ENCODE measurements at regions not wholly inside any gene's neighbourhood (a gene's known extent, or its start where the extent isn't known, plus 50 kb on each side); places are given as distances from the start of the nearest gene placed in this dataset.

DNA sequence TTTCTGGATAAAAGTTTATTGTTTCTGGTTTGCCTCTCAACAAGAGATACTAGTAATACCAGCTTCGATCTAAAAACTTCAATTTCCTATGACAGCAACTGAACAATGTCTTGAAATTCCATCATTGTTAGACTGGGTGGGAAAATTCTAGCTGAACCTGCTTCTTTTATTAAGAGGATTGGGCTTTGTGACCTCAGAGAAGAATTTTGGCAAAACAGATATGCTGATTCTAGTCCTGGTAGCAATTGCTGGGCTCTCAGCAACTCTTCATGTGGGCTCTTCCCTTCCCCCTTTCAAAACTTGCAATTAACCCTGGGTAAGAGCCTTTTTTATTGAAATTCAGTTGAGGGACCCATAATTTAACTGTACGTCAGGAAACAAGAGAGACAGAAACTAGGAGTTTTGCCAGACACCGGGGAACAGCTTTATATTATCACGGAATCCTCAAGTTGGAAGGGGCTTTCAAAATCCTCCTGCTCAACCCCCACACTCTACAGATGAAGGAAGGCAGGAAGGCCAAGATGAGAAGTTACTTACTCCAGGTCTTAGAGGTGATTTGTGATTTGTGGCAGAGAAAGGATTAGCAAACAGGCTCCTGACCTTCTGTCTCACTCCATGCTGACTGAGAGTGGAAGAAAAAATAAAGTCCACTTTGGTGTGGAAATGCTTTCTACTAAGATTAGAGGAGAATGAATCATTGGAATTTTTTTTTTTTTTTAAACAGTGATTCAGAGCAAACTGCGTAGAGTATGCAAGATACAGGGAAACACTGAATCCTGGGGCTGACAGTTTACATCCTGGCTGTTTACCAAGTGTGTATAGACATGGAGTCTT lies 239.0 kb upstream of the ATP2B1 start:
- Histone ChIP-seq H3K79me2 (ENCODE audit: control insufficient read depth, insufficient read depth, low read length, unreplicated experiment) (no peaks in the 10 kb centered on the region), H3K4me3 (ENCODE audit: low read depth, low read length) (peak overlapping the region; percentile 42), H3K36me3 (ENCODE audit: insufficient read depth, low read length) (no peaks in the 10 kb centered on the region), H2AFZ (ENCODE audit: low read length, unreplicated experiment) (peak overlapping the region; percentile 1), H3K27ac (ENCODE audit: low read depth, low read length) (peak overlapping the region; percentile 91), H3K27me3 (ENCODE audit: insufficient read depth, low read length) (no peaks in the 10 kb centered on the region), H3K4me1 (ENCODE audit: control insufficient read depth, insufficient read depth, low read length, unreplicated experiment) (peaks cover 44% of the 10 kb centered on the region)

DNA sequence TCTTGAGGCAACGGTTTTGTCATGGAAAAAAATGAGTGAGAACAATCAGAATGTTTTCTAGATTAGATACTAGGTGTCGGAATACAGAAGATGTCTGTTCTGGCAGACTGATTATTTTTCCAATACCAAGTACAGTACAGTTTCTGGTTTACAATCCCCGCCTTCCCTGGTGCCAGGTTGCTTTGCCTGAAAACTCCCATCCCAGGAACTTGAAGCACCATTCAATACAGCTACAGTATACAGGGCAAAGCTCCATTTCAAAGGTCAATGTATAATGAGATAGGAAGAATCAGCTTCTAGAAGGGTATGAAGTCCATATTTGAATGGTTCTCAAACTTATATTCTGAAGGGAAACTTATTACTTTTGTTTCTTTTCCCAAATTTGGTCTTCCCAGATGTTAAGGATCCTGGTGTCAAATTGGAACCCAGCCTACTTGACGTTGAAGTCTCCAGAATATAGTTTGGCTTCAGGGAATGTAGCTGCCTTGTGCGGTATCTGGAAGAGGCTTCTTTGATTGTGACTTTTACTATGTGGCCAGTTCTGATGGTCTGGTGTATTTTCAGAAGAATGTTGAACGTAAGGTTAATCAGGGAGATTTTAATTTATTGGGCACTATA lies 238.0 kb upstream of the ATP2B1 start:
- H3K79me2 ChIP-seq (ENCODE audit: control insufficient read depth, insufficient read depth, low read length, unreplicated experiment) = no peaks in the 10 kb centered on the region
- H3K27ac ChIP-seq (ENCODE audit: low read depth, low read length) = peak overlapping the region; percentile 91
- H3K4me1 ChIP-seq (ENCODE audit: control insufficient read depth, insufficient read depth, low read length, unreplicated experiment) = peaks cover 41% of the 10 kb centered on the region
- H3K4me3 ChIP-seq (ENCODE audit: low read depth, low read length) = no peak overlapping the region
- no peak overlapping the region for H2AFZ ChIP-seq (ENCODE audit: low read length, unreplicated experiment)
- no peaks in the 10 kb centered on the region for H3K36me3 ChIP-seq (ENCODE audit: insufficient read depth, low read length)
- no peaks in the 10 kb centered on the region for H3K27me3 ChIP-seq (ENCODE audit: insufficient read depth, low read length)

DNA sequence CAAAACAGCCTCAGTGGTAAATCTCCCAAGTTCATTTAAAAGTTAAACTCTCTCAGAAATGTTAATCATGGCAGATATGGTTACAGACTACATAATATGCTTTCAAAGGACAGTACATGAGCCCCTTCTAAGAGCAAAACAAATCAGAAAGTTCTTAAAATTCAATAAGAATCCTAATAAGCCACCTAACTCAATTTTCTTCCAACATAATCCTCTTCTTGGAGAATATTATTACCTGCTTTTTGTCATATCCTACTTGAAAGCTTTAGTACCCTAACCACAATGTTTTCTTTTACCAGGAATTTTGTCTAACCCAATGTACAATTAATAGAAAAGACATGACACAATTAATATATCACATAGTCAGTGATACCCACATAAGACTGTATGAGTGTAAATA lies 236.5 kb upstream of the ATP2B1 start:
- Histone ChIP-seq H2AFZ (ENCODE audit: low read length, unreplicated experiment) (no peak overlapping the region), H3K4me1 (ENCODE audit: control insufficient read depth, insufficient read depth, low read length, unreplicated experiment) (peaks cover 27% of the 10 kb centered on the region), H3K27ac (ENCODE audit: low read depth, low read length) (no peak overlapping the region), H3K79me2 (ENCODE audit: control insufficient read depth, insufficient read depth, low read length, unreplicated experiment) (no peaks in the 10 kb centered on the region), H3K27me3 (ENCODE audit: insufficient read depth, low read length) (no peaks in the 10 kb centered on the region), H3K4me3 (ENCODE audit: low read depth, low read length) (no peak overlapping the region), H3K36me3 (ENCODE audit: insufficient read depth, low read length) (no peaks in the 10 kb centered on the region)

DNA sequence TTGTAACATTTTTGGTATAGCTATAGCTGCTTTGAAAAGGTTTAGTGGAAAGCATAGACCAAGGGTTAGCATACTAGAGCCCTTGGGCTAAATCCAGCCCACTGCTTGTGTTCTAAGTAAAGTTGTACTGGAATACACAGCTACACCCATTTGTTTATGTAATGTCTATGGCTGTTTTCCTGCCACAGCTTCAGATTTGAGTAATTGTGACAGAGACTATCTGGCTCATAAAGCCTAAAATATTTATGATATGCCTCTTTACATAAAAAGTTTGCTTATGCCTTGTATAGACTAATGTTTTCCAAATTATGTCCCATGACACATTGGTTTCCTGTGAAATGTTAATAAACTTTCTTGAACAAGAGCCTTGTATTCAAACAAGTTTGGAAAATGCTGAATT lies 234.8 kb upstream of the ATP2B1 start:
- H2AFZ ChIP-seq (ENCODE audit: low read length, unreplicated experiment) = no peak overlapping the region
- no peaks in the 10 kb centered on the region for H3K79me2 ChIP-seq (ENCODE audit: control insufficient read depth, insufficient read depth, low read length, unreplicated experiment)
- no peak overlapping the region for H3K27ac ChIP-seq (ENCODE audit: low read depth, low read length)
- H3K4me1 ChIP-seq (ENCODE audit: control insufficient read depth, insufficient read depth, low read length, unreplicated experiment) = peaks cover 12% of the 10 kb centered on the region
- H3K27me3 ChIP-seq (ENCODE audit: insufficient read depth, low read length) = no peaks in the 10 kb centered on the region
- H3K36me3 ChIP-seq (ENCODE audit: insufficient read depth, low read length) = no peaks in the 10 kb centered on the region
- no peak overlapping the region for H3K4me3 ChIP-seq (ENCODE audit: low read depth, low read length)

DNA sequence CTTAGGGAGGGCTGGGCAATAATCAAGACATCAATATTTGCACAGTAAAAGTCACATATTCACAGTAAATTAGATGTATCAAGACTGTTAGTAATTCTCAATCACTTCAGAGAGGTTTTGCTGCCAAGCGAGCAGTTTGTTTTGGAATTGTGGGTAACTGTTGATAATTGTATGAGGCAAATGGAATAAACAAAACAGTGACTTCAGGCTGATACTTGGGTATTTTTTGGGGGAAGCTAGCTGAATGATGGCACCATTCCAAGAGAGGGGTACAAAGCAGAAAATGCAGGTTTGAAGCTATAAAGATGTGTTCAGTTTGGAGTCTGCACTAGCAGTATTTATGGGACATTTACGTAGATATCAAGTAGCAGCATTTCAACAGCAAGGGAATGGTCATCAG lies 232.8 kb upstream of the ATP2B1 start:
- Histone ChIP-seq H3K36me3 (ENCODE audit: insufficient read depth, low read length) (no peaks in the 10 kb centered on the region), H3K4me3 (ENCODE audit: low read depth, low read length) (no peak overlapping the region), H3K4me1 (ENCODE audit: control insufficient read depth, insufficient read depth, low read length, unreplicated experiment) (no peaks in the 10 kb centered on the region), H3K27me3 (ENCODE audit: insufficient read depth, low read length) (no peaks in the 10 kb centered on the region), H3K79me2 (ENCODE audit: control insufficient read depth, insufficient read depth, low read length, unreplicated experiment) (no peaks in the 10 kb centered on the region), H2AFZ (ENCODE audit: low read length, unreplicated experiment) (no peak overlapping the region), H3K27ac (ENCODE audit: low read depth, low read length) (no peak overlapping the region)

DNA sequence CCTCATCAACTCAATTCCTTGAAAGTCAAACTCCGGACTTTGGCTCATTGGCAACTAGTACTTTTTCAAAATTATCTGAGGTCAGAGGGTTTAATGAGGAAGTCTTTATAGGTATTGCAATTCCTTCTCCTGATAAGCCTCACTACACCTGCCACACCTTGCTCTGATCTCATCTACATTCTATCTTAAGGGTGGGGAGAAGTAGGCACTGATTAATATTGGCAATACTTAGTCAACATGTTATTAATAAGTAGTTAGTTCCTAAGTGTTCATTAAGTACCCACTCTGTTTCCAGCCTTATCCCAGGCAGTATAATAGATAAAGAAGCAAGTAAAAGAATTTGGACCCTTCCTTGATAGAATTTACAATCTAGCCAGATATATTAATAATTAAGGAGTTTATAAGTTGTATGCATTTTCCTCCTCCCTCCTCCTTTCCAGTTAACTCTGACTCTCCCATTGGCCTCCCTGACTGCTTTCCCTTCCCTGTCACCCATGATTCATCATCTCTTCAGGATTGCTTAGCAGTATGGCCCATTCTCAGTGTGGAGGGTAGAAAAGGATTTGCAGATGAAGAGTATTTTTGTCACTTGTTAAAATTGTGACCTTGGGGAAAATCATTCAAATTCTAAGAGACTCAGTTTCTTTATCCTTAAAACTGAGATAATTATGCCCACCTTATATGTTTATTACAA lies 231.0 kb upstream of the ATP2B1 start:
- no peaks in the 10 kb centered on the region for H3K27me3 ChIP-seq (ENCODE audit: insufficient read depth, low read length)
- no peak overlapping the region for H2AFZ ChIP-seq (ENCODE audit: low read length, unreplicated experiment)
- no peak overlapping the region for H3K27ac ChIP-seq (ENCODE audit: low read depth, low read length)
- no peaks in the 10 kb centered on the region for H3K4me1 ChIP-seq (ENCODE audit: control insufficient read depth, insufficient read depth, low read length, unreplicated experiment)
- H3K79me2 ChIP-seq (ENCODE audit: control insufficient read depth, insufficient read depth, low read length, unreplicated experiment) = no peaks in the 10 kb centered on the region
- no peaks in the 10 kb centered on the region for H3K36me3 ChIP-seq (ENCODE audit: insufficient read depth, low read length)
- H3K4me3 ChIP-seq (ENCODE audit: low read depth, low read length) = no peak overlapping the region

DNA sequence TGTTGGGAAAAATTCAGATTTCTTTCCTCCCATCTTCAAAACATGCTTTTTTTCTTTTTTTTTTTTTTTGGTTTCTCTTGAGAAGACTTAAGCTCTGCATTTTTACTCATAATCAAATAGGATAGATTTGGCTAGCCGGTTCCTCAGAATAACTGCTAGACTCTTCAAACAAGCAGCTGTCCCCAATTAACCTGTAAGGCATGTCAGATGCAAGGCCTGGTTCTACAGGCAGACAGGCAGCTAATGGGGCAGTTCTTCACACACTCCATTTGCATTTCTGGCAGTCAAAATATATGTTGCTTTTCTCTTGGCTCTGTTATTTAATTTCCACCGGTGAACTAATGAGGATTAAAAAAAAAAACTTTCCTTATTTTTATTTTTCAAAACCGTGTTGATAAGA lies 228.0 kb upstream of the ATP2B1 start:
- H3K79me2 ChIP-seq (ENCODE audit: control insufficient read depth, insufficient read depth, low read length, unreplicated experiment) = no peaks in the 10 kb centered on the region
- H3K36me3 ChIP-seq (ENCODE audit: insufficient read depth, low read length) = no peaks in the 10 kb centered on the region
- H3K4me3 ChIP-seq (ENCODE audit: low read depth, low read length) = no peak overlapping the region
- no peaks in the 10 kb centered on the region for H3K27me3 ChIP-seq (ENCODE audit: insufficient read depth, low read length)
- H3K4me1 ChIP-seq (ENCODE audit: control insufficient read depth, insufficient read depth, low read length, unreplicated experiment) = no peaks in the 10 kb centered on the region
- H3K27ac ChIP-seq (ENCODE audit: low read depth, low read length) = no peak overlapping the region
- no peak overlapping the region for H2AFZ ChIP-seq (ENCODE audit: low read length, unreplicated experiment)

DNA sequence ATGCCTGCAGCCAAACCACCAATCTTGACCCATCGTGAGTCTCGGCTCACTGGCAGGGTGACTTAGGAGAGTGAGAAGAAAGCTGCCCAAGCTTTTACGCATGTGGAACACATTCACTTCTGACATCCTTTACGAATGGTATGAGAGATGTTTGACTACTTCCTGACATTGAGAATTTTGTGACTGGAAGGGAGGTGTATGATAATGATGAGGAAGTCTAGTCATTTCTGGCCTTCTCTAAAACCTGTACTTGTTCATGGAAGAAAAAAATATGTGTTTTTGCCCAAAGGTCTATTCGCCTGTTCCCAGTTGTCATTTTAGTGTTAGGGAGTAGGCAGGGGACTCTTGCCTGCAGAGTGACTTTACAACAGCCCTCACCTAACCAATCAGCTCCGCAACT lies 227.2 kb upstream of the ATP2B1 start:
- Histone ChIP-seq H3K27me3 (ENCODE audit: insufficient read depth, low read length) (no peaks in the 10 kb centered on the region), H3K27ac (ENCODE audit: low read depth, low read length) (no peak overlapping the region), H2AFZ (ENCODE audit: low read length, unreplicated experiment) (no peak overlapping the region), H3K79me2 (ENCODE audit: control insufficient read depth, insufficient read depth, low read length, unreplicated experiment) (no peaks in the 10 kb centered on the region), H3K4me1 (ENCODE audit: control insufficient read depth, insufficient read depth, low read length, unreplicated experiment) (no peaks in the 10 kb centered on the region), H3K4me3 (ENCODE audit: low read depth, low read length) (no peak overlapping the region), H3K36me3 (ENCODE audit: insufficient read depth, low read length) (no peaks in the 10 kb centered on the region)

DNA sequence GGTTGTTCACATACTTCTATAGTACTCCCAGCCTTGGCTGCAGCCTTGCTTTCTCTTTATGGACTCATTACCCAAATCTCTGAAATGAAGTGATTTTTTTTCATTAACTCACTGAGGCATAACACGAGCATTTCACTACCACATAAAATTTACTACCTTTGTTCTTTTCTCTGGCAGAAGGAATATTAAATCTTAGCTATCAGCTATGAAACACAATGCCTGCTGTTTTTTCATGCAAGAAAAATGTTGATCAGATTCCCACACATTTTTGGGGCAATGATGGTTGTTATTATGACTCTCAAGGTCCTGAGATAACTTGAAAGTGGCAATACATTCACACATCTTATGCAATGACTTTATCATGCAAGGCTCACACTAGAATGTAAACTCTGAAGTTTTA lies 225.3 kb upstream of the ATP2B1 start:
- Histone ChIP-seq H2AFZ (ENCODE audit: low read length, unreplicated experiment) (no peak overlapping the region), H3K79me2 (ENCODE audit: control insufficient read depth, insufficient read depth, low read length, unreplicated experiment) (no peaks in the 10 kb centered on the region), H3K27me3 (ENCODE audit: insufficient read depth, low read length) (no peaks in the 10 kb centered on the region), H3K27ac (ENCODE audit: low read depth, low read length) (no peak overlapping the region), H3K4me1 (ENCODE audit: control insufficient read depth, insufficient read depth, low read length, unreplicated experiment) (no peaks in the 10 kb centered on the region), H3K4me3 (ENCODE audit: low read depth, low read length) (no peak overlapping the region), H3K36me3 (ENCODE audit: insufficient read depth, low read length) (no peaks in the 10 kb centered on the region)

DNA sequence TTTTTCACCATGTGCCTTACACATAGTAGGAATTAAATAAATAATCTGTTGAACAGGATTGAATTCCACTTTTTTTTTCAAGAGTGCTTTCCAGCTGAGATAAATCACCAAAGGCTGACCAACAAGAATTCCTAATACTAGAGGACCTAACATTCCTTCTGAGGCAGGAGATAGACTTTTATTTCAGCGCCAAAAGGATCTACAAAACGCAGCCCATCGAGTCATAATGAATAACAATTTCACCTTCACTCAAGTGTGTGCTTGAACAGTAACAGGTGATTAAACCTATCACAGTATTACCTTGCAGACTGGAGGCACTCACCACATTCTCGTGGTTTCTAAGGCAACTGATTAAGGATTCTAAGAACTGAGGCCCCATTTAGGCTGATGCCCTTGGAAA lies 224.3 kb upstream of the ATP2B1 start:
- Histone ChIP-seq H2AFZ (ENCODE audit: low read length, unreplicated experiment) (no peak overlapping the region), H3K27ac (ENCODE audit: low read depth, low read length) (no peak overlapping the region), H3K4me1 (ENCODE audit: control insufficient read depth, insufficient read depth, low read length, unreplicated experiment) (no peaks in the 10 kb centered on the region), H3K79me2 (ENCODE audit: control insufficient read depth, insufficient read depth, low read length, unreplicated experiment) (no peaks in the 10 kb centered on the region), H3K4me3 (ENCODE audit: low read depth, low read length) (no peak overlapping the region), H3K36me3 (ENCODE audit: insufficient read depth, low read length) (no peaks in the 10 kb centered on the region), H3K27me3 (ENCODE audit: insufficient read depth, low read length) (no peaks in the 10 kb centered on the region)

DNA sequence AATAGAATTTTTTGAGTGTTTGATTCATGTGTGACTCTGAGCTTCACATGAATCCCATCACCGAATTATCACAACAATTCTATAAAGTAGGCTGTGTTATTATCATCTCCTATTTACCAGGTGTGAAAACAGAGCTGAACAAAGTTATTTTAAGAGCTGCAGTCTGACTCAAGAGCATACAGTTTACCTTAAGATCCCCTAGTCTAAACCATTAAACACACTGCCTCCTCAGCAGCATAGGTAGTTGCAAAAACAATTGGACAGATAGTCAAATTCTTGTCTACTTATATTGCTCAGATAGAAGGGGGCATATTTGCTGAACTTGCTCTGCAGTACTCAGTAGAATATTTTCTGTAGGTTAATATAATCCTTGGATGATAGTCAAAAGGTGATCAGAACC lies 219.8 kb upstream of the ATP2B1 start:
- Histone ChIP-seq H3K4me1 (ENCODE audit: control insufficient read depth, insufficient read depth, low read length, unreplicated experiment) (no peaks in the 10 kb centered on the region), H3K4me3 (ENCODE audit: low read depth, low read length) (no peak overlapping the region), H3K27me3 (ENCODE audit: insufficient read depth, low read length) (no peaks in the 10 kb centered on the region), H2AFZ (ENCODE audit: low read length, unreplicated experiment) (no peak overlapping the region), H3K79me2 (ENCODE audit: control insufficient read depth, insufficient read depth, low read length, unreplicated experiment) (no peaks in the 10 kb centered on the region), H3K36me3 (ENCODE audit: insufficient read depth, low read length) (no peaks in the 10 kb centered on the region), H3K27ac (ENCODE audit: low read depth, low read length) (no peak overlapping the region)
